OCI-LY3 (cell line): ENCODE measurements at regions not wholly inside any gene's neighbourhood (a gene's known extent, or its start where the extent isn't known, plus 50 kb on each side); places are given as distances from the start of the nearest gene placed in this dataset.

Source experiments
- EZH2phosphoT487 ChIP-seq: fragments of 200-600 bp; shearing (Covaris generic); IDR thresholded peaks from 2 replicates; pipeline ENCODE4 v1.6.1; 2018; ENCODE audit warnings: antibody characterized with exemption, mixed run types, low read depth
- TF ChIP-seq, protein P1 (sequence below): fragments of 200-600, 300-600 bp; sonication (generic); IDR thresholded peaks from 2 replicates; pipeline ENCODE4 v1.5.1; 2014; ENCODE audit warnings: antibody characterized with exemption, low read length, low read depth

DNA sequence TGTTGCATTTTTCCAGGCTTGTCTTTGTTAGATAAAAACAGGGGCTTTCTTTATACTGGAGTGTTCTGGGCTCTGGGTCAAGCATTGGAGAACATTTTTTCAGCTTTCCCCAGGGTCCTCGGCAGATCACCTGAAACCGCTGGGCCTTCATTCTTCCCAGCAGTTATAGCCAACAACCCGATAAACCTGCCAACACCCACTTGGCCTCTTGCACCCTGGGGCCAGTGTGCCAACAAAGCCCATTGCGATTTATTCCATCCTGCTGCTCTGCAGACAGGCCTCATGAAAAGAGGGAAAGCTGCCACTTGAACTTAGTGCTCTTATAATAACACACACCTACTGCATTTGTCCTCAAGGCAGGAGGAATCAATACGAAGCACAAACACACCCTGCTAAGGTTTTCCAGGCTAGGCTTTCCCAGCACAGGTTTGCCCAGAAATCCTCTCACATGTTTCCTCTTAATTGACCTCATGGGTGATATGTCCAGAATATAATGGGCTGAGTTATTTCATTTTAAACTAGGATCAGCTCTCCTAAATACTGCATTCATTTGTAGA, 669.3 kb downstream of the LIG4 start:
- TF ChIP-seq, protein P1, sequence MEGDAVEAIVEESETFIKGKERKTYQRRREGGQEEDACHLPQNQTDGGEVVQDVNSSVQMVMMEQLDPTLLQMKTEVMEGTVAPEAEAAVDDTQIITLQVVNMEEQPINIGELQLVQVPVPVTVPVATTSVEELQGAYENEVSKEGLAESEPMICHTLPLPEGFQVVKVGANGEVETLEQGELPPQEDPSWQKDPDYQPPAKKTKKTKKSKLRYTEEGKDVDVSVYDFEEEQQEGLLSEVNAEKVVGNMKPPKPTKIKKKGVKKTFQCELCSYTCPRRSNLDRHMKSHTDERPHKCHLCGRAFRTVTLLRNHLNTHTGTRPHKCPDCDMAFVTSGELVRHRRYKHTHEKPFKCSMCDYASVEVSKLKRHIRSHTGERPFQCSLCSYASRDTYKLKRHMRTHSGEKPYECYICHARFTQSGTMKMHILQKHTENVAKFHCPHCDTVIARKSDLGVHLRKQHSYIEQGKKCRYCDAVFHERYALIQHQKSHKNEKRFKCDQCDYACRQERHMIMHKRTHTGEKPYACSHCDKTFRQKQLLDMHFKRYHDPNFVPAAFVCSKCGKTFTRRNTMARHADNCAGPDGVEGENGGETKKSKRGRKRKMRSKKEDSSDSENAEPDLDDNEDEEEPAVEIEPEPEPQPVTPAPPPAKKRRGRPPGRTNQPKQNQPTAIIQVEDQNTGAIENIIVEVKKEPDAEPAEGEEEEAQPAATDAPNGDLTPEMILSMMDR = no peak
- TF ChIP-seq EZH2phosphoT487 = no peak
